SK-N-MC (cell line): ENCODE measurements at regions not wholly inside any gene's neighbourhood (a gene's known extent, or its start where the extent isn't known, plus 50 kb on each side); places are given as distances from the start of the nearest gene placed in this dataset.
"Not testable (repeated sequence)": the region's sequence is repeated elsewhere in the genome, so short reads cannot be mapped to it uniquely, and the experiment has no call there.

ENCODE experiments used
- DNase-seq: peaks from one replicate; pipeline ENCODE4 v3.0.0-alpha.2; 2011; ENCODE audit warnings: low read depth, low spot score
- H3K27ac ChIP-seq: fragments of 200-600 bp; sonication (generic); 2 replicates; pipeline ENCODE4 v1.5.1; 2016; ENCODE audit warnings: mixed run types
- H3K36me3 ChIP-seq: fragments of 200-600 bp; sonication (generic); 2 replicates; pipeline ENCODE4 v1.6.1; 2017; ENCODE audit warnings: antibody characterized with exemption, low read length, mixed read lengths; ENCODE audit not compliant: insufficient read depth
- H3K4me3 ChIP-seq: fragments of 200-600 bp; sonication (generic); 2 replicates; pipeline ENCODE4 v1.5.1; 2016
- H3K9ac ChIP-seq: fragments of 200-600 bp; sonication (generic); 2 replicates; pipeline ENCODE4 v1.8.0; 2017; ENCODE audit warnings: mixed run types, mixed read lengths; ENCODE audit not compliant: insufficient read length
- H3K9me3 ChIP-seq: fragments of 200-600 bp; sonication (generic); 2 replicates; pipeline ENCODE4 v1.6.1; 2017; ENCODE audit warnings: low read depth, mild to moderate bottlenecking, antibody characterized with exemption, low read length, moderate library complexity, mixed read lengths
- EZH2 ChIP-seq: fragments of 200-600 bp; sonication (generic); IDR thresholded peaks from one replicate; pipeline ENCODE4 v1.6.1; 2017; ENCODE audit warnings: antibody characterized with exemption
- FOXP2 ChIP-seq: optimal IDR thresholded peaks from 2 replicates; pipeline ENCODE3; 2011; ENCODE audit warnings: mild to moderate bottlenecking, moderate library complexity; ENCODE audit not compliant: insufficient read depth; ENCODE audit errors: extremely low read length, control extremely low read depth
- POLR2AphosphoS5 ChIP-seq: IDR thresholded peaks from 2 replicates; pipeline ENCODE4 v1.6.1; 2012; ENCODE audit warnings: mild to moderate bottlenecking, low read depth, low read length, borderline replicate concordance

GRCh38 chr3:75840160-75840559 lies 54.8 kb upstream of the ZNF717 start:
- DNase-seq, H3K36me3 ChIP-seq, H3K9ac ChIP-seq, H3K27ac ChIP-seq, H3K4me3 ChIP-seq, H3K9me3 ChIP-seq: not testable (repeated sequence)

- H3K27ac ChIP-seq, H3K36me3 ChIP-seq, H3K9ac ChIP-seq, H3K9me3 ChIP-seq, DNase-seq, H3K4me3 ChIP-seq: not testable (repeated sequence)
Measured at GRCh38 chr3:75850301-75851008, 65.1 kb upstream of the ZNF717 start.

DNA sequence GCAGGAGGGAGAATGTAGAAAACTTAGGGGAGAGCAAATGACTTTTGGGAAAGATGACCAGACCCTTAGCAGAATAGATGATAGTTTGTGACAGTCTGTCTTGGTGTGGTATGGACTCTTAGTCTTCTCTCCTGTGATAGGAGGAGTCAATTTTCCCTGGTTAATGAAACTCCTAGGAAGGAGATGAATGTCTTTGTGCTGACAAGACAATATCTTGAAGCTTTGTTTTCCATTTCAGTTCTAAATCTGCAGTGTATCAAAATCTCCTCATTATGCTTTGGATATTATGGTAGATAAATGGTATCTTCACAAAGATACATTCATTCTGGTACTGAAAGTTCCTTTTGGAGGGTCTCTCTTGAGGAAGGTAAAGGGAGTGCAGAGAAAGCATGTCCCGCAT lies 77.8 kb upstream of the ZNF717 start:
- no peak for TF ChIP-seq FOXP2
- no peak for TF ChIP-seq POLR2AphosphoS5
- TF ChIP-seq EZH2 = no peak
- Histone ChIP-seq H3K36me3 (no peaks in the 10 kb centered on the region), H3K27ac (no peak overlapping the region), H3K4me3 (no peak overlapping the region), H3K9me3 (no peaks in the 10 kb centered on the region), H3K9ac (no peak overlapping the region)
- DNase-seq = no peak

GRCh38 chr3:75863878-75864277 lies 78.5 kb upstream of the ZNF717 start:
- TF ChIP-seq FOXP2 (no peak), POLR2AphosphoS5 (no peak), EZH2 (no peak)
- H3K27ac ChIP-seq = no peak overlapping the region
- H3K4me3 ChIP-seq = no peak overlapping the region
- H3K9ac ChIP-seq = no peak overlapping the region
- no peaks in the 10 kb centered on the region for H3K36me3 ChIP-seq
- peak; percentile 34 for DNase-seq
- no peaks in the 10 kb centered on the region for H3K9me3 ChIP-seq

GRCh38 chr3:75883719-75884118 lies 98.4 kb upstream of the ZNF717 start:
- DNase-seq, H3K36me3 ChIP-seq, H3K9ac ChIP-seq, H3K27ac ChIP-seq, H3K4me3 ChIP-seq, H3K9me3 ChIP-seq: not testable (repeated sequence)

GRCh38 chr3:75886971-75887526 lies 101.7 kb upstream of the ZNF717 start:
- no peak overlapping the region for H3K4me3 ChIP-seq
- no peak for DNase-seq
- no peak overlapping the region for H3K9ac ChIP-seq
- H3K36me3 ChIP-seq = no peaks in the 10 kb centered on the region
- H3K27ac ChIP-seq = no peak overlapping the region
- TF ChIP-seq POLR2AphosphoS5 (no peak), EZH2 (no peak), FOXP2 (no peak)
- H3K9me3 ChIP-seq = no peaks in the 10 kb centered on the region

GRCh38 chr3:75894234-75894633 lies 108.9 kb upstream of the ZNF717 start:
- H3K4me3 ChIP-seq = no peak overlapping the region
- H3K36me3 ChIP-seq = no peaks in the 10 kb centered on the region
- TF ChIP-seq EZH2 (no peak), POLR2AphosphoS5 (no peak), FOXP2 (no peak)
- no peaks in the 10 kb centered on the region for H3K9me3 ChIP-seq
- H3K9ac ChIP-seq = no peak overlapping the region
- no peak for DNase-seq
- no peak overlapping the region for H3K27ac ChIP-seq

DNA sequence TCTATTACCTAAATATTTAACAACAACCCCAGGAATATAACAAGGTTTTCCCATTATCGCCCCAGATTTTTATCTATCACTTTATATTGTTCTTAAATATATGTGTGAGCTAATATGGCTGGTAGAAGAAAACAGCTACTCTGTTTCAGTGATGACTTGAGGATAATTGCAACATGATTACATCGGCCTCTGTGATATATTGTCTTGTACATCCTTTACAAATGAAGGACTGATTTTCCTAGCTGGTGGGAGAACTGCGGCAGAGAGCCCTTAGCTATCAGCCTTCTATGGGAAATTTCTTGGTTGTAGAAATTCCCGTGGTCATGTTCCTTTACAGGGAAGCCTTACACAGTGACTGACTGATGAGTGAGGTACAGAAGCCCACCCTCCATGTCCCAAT lies 110.9 kb upstream of the ZNF717 start:
- H3K9ac ChIP-seq = no peak overlapping the region
- H3K4me3 ChIP-seq = no peak overlapping the region
- no peak for DNase-seq
- no peaks in the 10 kb centered on the region for H3K9me3 ChIP-seq
- TF ChIP-seq FOXP2 (no peak), EZH2 (no peak), POLR2AphosphoS5 (no peak)
- H3K36me3 ChIP-seq = no peaks in the 10 kb centered on the region
- no peak overlapping the region for H3K27ac ChIP-seq

- not testable (repeated sequence) for DNase-seq, H3K4me3 ChIP-seq, H3K36me3 ChIP-seq, H3K9me3 ChIP-seq, H3K27ac ChIP-seq, H3K9ac ChIP-seq
Measured at GRCh38 chr3:75901446-75901845, 116.1 kb upstream of the ZNF717 start.

DNA sequence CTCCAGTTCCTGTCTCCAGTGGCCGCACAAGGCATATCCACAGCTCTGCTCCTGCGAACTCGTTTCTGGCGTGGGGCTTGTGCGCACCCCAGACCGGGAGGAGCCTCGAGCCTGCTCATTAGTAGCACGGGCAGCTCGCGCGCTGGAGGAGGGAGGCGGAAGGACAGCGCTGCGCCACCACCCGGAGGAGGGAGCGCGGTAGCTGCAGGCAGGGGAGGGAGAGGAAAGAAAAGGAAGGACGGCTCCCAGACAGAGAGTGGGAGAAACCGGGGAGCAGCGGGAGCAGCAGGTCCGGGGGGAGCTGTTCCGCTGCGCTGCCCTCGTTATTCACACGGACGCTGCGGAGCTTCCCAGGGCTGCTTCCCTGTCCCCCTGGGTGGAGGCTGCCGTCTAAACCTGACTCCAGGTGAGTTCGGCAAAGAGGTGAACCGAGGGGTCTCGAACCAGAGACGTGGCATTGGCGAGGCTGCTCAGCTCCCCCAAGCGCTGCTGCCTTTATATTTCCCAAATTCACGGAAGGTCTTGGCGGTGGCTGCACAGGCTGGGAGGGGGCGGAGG lies 121.3 kb upstream of the ZNF717 start:
- Histone ChIP-seq H3K9me3 (no peaks in the 10 kb centered on the region), H3K4me3 (peak overlapping the region; percentile 49), H3K36me3 (no peaks in the 10 kb centered on the region), H3K9ac (no peak overlapping the region), H3K27ac (no peak overlapping the region)
- DNase-seq = no peak
- TF ChIP-seq FOXP2 (no peak), EZH2 (no peak), POLR2AphosphoS5 (no peak)
